IMR-90 (cell line): ENCODE measurements at regions not wholly inside any gene's neighbourhood (a gene's known extent, or its start where the extent isn't known, plus 50 kb on each side); places are given as distances from the start of the nearest gene placed in this dataset.

Experiments used
- ATAC-seq: fragments of 200-7000 bp; cut with Tn5 transposase; 2 replicates; pipeline ENCODE4 v1.9.1; 2020; ENCODE audit warnings: low read depth, mild to moderate bottlenecking, moderate library complexity
- BruUV-seq: library from RNA; stranded (reverse); fragments of 400-500 nt; replicated peaks from 2 replicates; lab custom pipeline; 2021; lab: Mats Ljungman, UMichigan
- CTCF ChIA-PET: fragments of 300-600 bp; formaldehyde crosslinking; extraction: SDS; loops from one replicate; lab custom pipeline; 2021; ENCODE audit warnings: antibody characterized with exemption; lab: Yijun Ruan, JAX
- POLR2A ChIA-PET: fragments of 300-600 bp; sonication (Branson Sonifier 250); formaldehyde crosslinking; loops from one replicate; lab custom pipeline; 2022; ENCODE audit warnings: antibody characterized with exemption; ENCODE audit not compliant: unreplicated experiment; lab: Charles Lee
- DNase-seq: peaks from one replicate; pipeline ENCODE4 v3.0.0; 2013
- H2AFZ ChIP-seq: replicated peaks from 2 replicates; pipeline ENCODE3; 2013; ENCODE audit warnings: low read length, mild to moderate bottlenecking; ENCODE audit not compliant: poor library complexity
- H2AK5ac ChIP-seq: 2 replicates; pipeline ENCODE4 v1.6.1; 2013; ENCODE audit warnings: low read depth, low read length, inconsistent platforms
- H2AK9ac ChIP-seq: replicated peaks from 2 replicates; pipeline ENCODE3; 2013; ENCODE audit warnings: mild to moderate bottlenecking, low read depth, low read length, moderate library complexity; ENCODE audit not compliant: poor library complexity
- H2BK120ac ChIP-seq: 2 replicates; pipeline ENCODE4 v1.6.1; 2013; ENCODE audit warnings: low read depth, low read length, inconsistent platforms
- H2BK15ac ChIP-seq: 3 replicates; pipeline ENCODE4 v1.6.1; 2013; ENCODE audit warnings: low read depth, low read length, inconsistent platforms
- H2BK20ac ChIP-seq: 2 replicates; pipeline ENCODE4 v1.6.1; 2013; ENCODE audit warnings: low read depth, mild to moderate bottlenecking, inconsistent platforms, low read length, moderate library complexity
- H2BK5ac ChIP-seq: 2 replicates; pipeline ENCODE4 v1.6.1; 2013; ENCODE audit warnings: mild to moderate bottlenecking, low read depth, low read length, inconsistent platforms; ENCODE audit not compliant: poor library complexity, severe bottlenecking
- H3K14ac ChIP-seq: replicated peaks from 2 replicates; pipeline ENCODE4 v1.6.1; 2013; ENCODE audit warnings: low read depth, low read length, inconsistent platforms
- H3K18ac ChIP-seq: 2 replicates; pipeline ENCODE4 v1.6.1; 2013; ENCODE audit warnings: low read depth, low read length, control low read depth
- H3K23ac ChIP-seq: 2 replicates; pipeline ENCODE4 v1.6.1; 2013; ENCODE audit warnings: low read depth, low read length, inconsistent platforms
- H3K27ac ChIP-seq: 2 replicates; pipeline ENCODE4 v1.5.1; 2013; ENCODE audit warnings: mild to moderate bottlenecking, control low read depth, low read length; ENCODE audit not compliant: insufficient read depth
- H3K27me3 ChIP-seq: 2 replicates; pipeline ENCODE4 v1.6.1; 2013; ENCODE audit warnings: low read length; ENCODE audit not compliant: control insufficient read depth, insufficient read depth
- H3K36me3 ChIP-seq: 2 replicates; pipeline ENCODE4 v1.6.1; 2013; ENCODE audit warnings: low read length, mixed read lengths; ENCODE audit not compliant: control insufficient read depth, insufficient read depth
- H3K4ac ChIP-seq: 2 replicates; pipeline ENCODE4 v1.6.1; 2013; ENCODE audit warnings: low read depth, low read length, inconsistent platforms
- H3K4me1 ChIP-seq: 2 replicates; pipeline ENCODE4 v1.6.1; 2013; ENCODE audit warnings: low read length, mixed read lengths; ENCODE audit not compliant: control insufficient read depth, insufficient read depth
- H3K4me2 ChIP-seq: 2 replicates; pipeline ENCODE4 v1.6.1; 2013; ENCODE audit warnings: low read depth, mild to moderate bottlenecking, control low read depth, low read length, moderate library complexity
- H3K4me3 ChIP-seq: 2 replicates; pipeline ENCODE4 v1.5.1; 2013; ENCODE audit warnings: low read depth, mild to moderate bottlenecking, control low read depth, low read length, moderate library complexity; ENCODE audit not compliant: insufficient read depth
- H3K56ac ChIP-seq: 2 replicates; pipeline ENCODE4 v1.6.1; 2013; ENCODE audit warnings: low read length, inconsistent platforms; ENCODE audit not compliant: insufficient read depth; ENCODE audit errors: extremely low read depth
- H3K79me1 ChIP-seq, 2 experiments: 2 replicates each; pipeline ENCODE4 v1.6.1; 2013; ENCODE audit warnings: low read length in 2 of 2, inconsistent platforms in 1 of 2, low read depth in 1 of 2
- H3K9ac ChIP-seq: 2 replicates; pipeline ENCODE4 v1.6.1; 2013; ENCODE audit warnings: low read depth, low read length, control low read depth
- H3K9me1 ChIP-seq: 2 replicates; pipeline ENCODE4 v1.6.1; 2013; ENCODE audit warnings: low read length, inconsistent platforms; ENCODE audit not compliant: insufficient read depth
- H3K9me3 ChIP-seq: 2 replicates; pipeline ENCODE4 v1.6.1; 2013; ENCODE audit warnings: low read length; ENCODE audit not compliant: control insufficient read depth, insufficient read depth
- H4K20me1 ChIP-seq: 2 replicates; pipeline ENCODE4 v1.6.1; 2013; ENCODE audit warnings: low read length, inconsistent platforms; ENCODE audit not compliant: insufficient read depth
- H4K5ac ChIP-seq: 2 replicates; pipeline ENCODE4 v1.6.1; 2013; ENCODE audit warnings: mild to moderate bottlenecking, low read depth, low read length, control low read depth
- H4K8ac ChIP-seq, 2 experiments: 2 replicates each; pipeline ENCODE4 v1.6.1; 2013; ENCODE audit warnings: low read depth in 2 of 2, low read length in 2 of 2, control low read depth in 1 of 2, inconsistent platforms in 1 of 2
- H4K91ac ChIP-seq: 2 replicates; pipeline ENCODE4 v1.6.1; 2013; ENCODE audit warnings: low read depth, low read length, inconsistent platforms; ENCODE audit not compliant: insufficient read depth
- BHLHE40 ChIP-seq: fragments of 150-350 bp; IDR thresholded peaks from 2 replicates; pipeline ENCODE4 v1.6.1; 2016; ENCODE audit warnings: mild to moderate bottlenecking, low read depth, low read length
- CEBPB ChIP-seq: IDR thresholded peaks from 2 replicates; pipeline ENCODE4 v1.6.1; 2012; ENCODE audit warnings: low read depth, low read length, improper control_type of control experiment
- CHD1 ChIP-seq: IDR thresholded peaks from 2 replicates; pipeline ENCODE4 v1.6.1; 2012; ENCODE audit warnings: low read depth, low read length, improper control_type of control experiment
- CTCF ChIP-seq: conservative IDR thresholded peaks from 2 replicates; pipeline ENCODE4 v1.5.1; 2012; ENCODE audit warnings: mild to moderate bottlenecking, low read depth, low read length, improper control_type of control experiment
- FOS ChIP-seq: fragments of 150-350 bp; IDR thresholded peaks from 2 replicates; pipeline ENCODE4 v1.6.1; 2016; ENCODE audit warnings: low read depth, low read length
- MAFK ChIP-seq: IDR thresholded peaks from 2 replicates; pipeline ENCODE4 v1.6.1; 2012; ENCODE audit warnings: low read depth, low read length, improper control_type of control experiment
- MAZ ChIP-seq: IDR thresholded peaks from 2 replicates; pipeline ENCODE4 v1.6.1; 2012; ENCODE audit warnings: low read depth, mild to moderate bottlenecking, low read length, improper control_type of control experiment, moderate library complexity, borderline replicate concordance
- MXI1 ChIP-seq: IDR thresholded peaks from 2 replicates; pipeline ENCODE4 v1.6.1; 2012; ENCODE audit warnings: low read depth, mild to moderate bottlenecking, low read length, moderate library complexity, borderline replicate concordance
- NFE2L2 ChIP-seq: fragments of 150-350 bp; IDR thresholded peaks from 2 replicates; pipeline ENCODE4 v1.6.1; 2016; ENCODE audit warnings: low read depth, mild to moderate bottlenecking, low read length
- POLR2A ChIP-seq: IDR thresholded peaks from 2 replicates; pipeline ENCODE4 v1.6.1; 2012; ENCODE audit warnings: mild to moderate bottlenecking, low read depth, low read length
- RAD21 ChIP-seq: IDR thresholded peaks from 2 replicates; pipeline ENCODE4 v1.6.1; 2012; ENCODE audit warnings: low read length, improper control_type of control experiment
- RCOR1 ChIP-seq: IDR thresholded peaks from 2 replicates; pipeline ENCODE4 v1.6.1; 2012; ENCODE audit warnings: mild to moderate bottlenecking, low read length, improper control_type of control experiment; ENCODE audit not compliant: insufficient replicate concordance
- RFX5 ChIP-seq: IDR thresholded peaks from 2 replicates; pipeline ENCODE4 v1.8.0; 2012; ENCODE audit warnings: low read depth, mild to moderate bottlenecking, low read length, moderate library complexity
- SMC3 ChIP-seq: fragments of 150-350 bp; IDR thresholded peaks from 2 replicates; pipeline ENCODE4 v1.6.1; 2016; ENCODE audit warnings: low read depth, mild to moderate bottlenecking, antibody characterized with exemption, low read length, moderate library complexity
- USF2 ChIP-seq: fragments of 150-350 bp; IDR thresholded peaks from 2 replicates; pipeline ENCODE4 v1.6.1; 2017; ENCODE audit warnings: mild to moderate bottlenecking, antibody characterized with exemption, low read length, low read depth
- WGBS, 2 experiments: methylation state at CpG; one replicate each; pipeline versions ENCODE4 v1.1.5 to v1.1.7; 2013; ENCODE audit warnings: missing lambda C conversion rate in 2 of 2; ENCODE audit not compliant: insufficient read length in 1 of 2; ENCODE audit errors: extremely low coverage in 2 of 2; 5-methylcytosine and 5-hydroxymethylcytosine counted together
- dilution Hi-C: fragments of 300-500 bp; cut with HindIII; formaldehyde crosslinking; loops from one replicate; pipeline ENCODE4 v1.14.3; 2018; ENCODE audit warnings: low sequenced_read_pairs; ENCODE audit not compliant: unreplicated experiment
- in situ Hi-C: fragments of 300-500 bp; cut with MboI; formaldehyde crosslinking; loops from 3 replicates; pipeline ENCODE4 v1.14.3; 2019; ENCODE audit warnings: low sequenced_read_pairs, inconsistent platforms, mixed read lengths
- intact Hi-C: fragments of 100-400 bp; cut with micrococcal nuclease; formaldehyde crosslinking; loops from 2 replicates; pipeline ENCODE4 v1.10.0; 2022

- TF ChIP-seq MAZ, result no peak
These were observed 92.7 kb downstream of the DDX1 start (continued) for GRCh38 chr2:15684161-15685039.

GRCh38 chr2:15685143-15685542 lies 93.5 kb downstream of the DDX1 start:
- Histone ChIP-seq H2AK9ac (no peak overlapping the region), H3K14ac (no peak overlapping the region), H3K23ac (no peak overlapping the region), H4K20me1 (no peaks in the 10 kb centered on the region), H3K4me3 (no peak overlapping the region), H4K8ac (no peak overlapping the region), H3K36me3 (no peaks in the 10 kb centered on the region), H3K56ac (no peak overlapping the region), H2BK5ac (no peak overlapping the region), H3K9me3 (peaks cover 11% of the 10 kb centered on the region; the same call in 1 of the 2 replicates), H2BK15ac (no peak overlapping the region), H3K4ac (no peak overlapping the region), H2AK5ac (no peak overlapping the region), H4K5ac (no peak overlapping the region), H3K9ac (no peak overlapping the region), H3K18ac (no peak overlapping the region), H3K9me1 (no peaks in the 10 kb centered on the region), H3K4me2 (no peak overlapping the region), H3K79me1 (no peaks in the 10 kb centered on the region), H3K4me1 (no peaks in the 10 kb centered on the region), H3K27ac (no peak overlapping the region), H4K91ac (no peak overlapping the region), H2BK120ac (no peak overlapping the region), H2BK20ac (no peak overlapping the region), H3K27me3 (no peaks in the 10 kb centered on the region), H2AFZ (no peak overlapping the region)
- POLR2A ChIA-PET, result no interaction called here
- intact Hi-C loops, result no loop called here
- no peak for ATAC-seq
- no TSS peak for BruUV-seq
- no peak for DNase-seq
- dilution Hi-C loops, result no loop called here
- WGBS, 2 experiments, result no CpG with 5 or more reads among the region's 9 CpGs
- CTCF ChIA-PET, result interaction anchor here (0.7 kb wide), 1 partner anchor 8 kb away, joined by 3 read pairs; no protein-coding TSS in a partner anchor
- in situ Hi-C loops, result no loop called here
- no peak for TF ChIP-seq USF2
- no peak for TF ChIP-seq POLR2A
- TF ChIP-seq RCOR1, result no peak
- no peak for TF ChIP-seq RAD21
- TF ChIP-seq SMC3, result no peak
- TF ChIP-seq BHLHE40, result no peak
- TF ChIP-seq CTCF, result no peak
- TF ChIP-seq CEBPB, result no peak
- no peak for TF ChIP-seq NFE2L2
- TF ChIP-seq MAFK, result no peak
- TF ChIP-seq MXI1, result no peak
- TF ChIP-seq RFX5, result no peak
- no peak for TF ChIP-seq FOS
- TF ChIP-seq CHD1, result no peak
